HG03108 (cell line): ENCODE measurements at regions not wholly inside any gene's neighbourhood (a gene's known extent, or its start where the extent isn't known, plus 50 kb on each side); places are given as distances from the start of the nearest gene placed in this dataset.
"Not testable (repeated sequence)": the region's sequence is repeated elsewhere in the genome, so short reads cannot be mapped to it uniquely, and the experiment has no call there.

Experiments used
- ATAC-seq: cut with Tn5 transposase; IDR thresholded peaks from one replicate; pipeline ENCODE4 v1.9.1; 2021; ENCODE audit warnings: moderate library complexity; ENCODE audit not compliant: unreplicated experiment

- no peak for ATAC-seq
These were observed 504.3 kb upstream of the CNTN3 start for GRCh38 chr3:75118779-75119178.

DNA sequence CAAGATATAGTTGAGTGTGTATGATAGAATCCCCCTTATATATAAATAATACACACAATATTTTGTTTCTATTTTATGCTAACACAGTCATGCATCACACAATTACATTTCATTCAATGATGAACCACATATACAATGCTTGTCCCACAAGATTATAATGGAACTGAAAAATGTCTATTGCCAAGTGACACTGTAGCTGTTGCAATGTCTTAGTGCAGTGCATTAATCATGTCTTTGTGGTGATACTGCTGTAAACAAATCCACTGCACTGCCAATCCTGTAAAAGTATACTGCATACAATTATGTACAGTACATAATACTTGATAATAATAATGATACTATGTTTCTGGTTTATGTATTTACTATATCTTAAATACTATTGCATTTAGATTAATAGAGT, 512.1 kb upstream of the CNTN3 start:
- no peak for ATAC-seq

- no peak for ATAC-seq
These were observed 514.6 kb upstream of the CNTN3 start for GRCh38 chr3:75129101-75129500.

- ATAC-seq = no peak
These were observed 521.8 kb upstream of the CNTN3 start for GRCh38 chr3:75136100-75136897.

DNA sequence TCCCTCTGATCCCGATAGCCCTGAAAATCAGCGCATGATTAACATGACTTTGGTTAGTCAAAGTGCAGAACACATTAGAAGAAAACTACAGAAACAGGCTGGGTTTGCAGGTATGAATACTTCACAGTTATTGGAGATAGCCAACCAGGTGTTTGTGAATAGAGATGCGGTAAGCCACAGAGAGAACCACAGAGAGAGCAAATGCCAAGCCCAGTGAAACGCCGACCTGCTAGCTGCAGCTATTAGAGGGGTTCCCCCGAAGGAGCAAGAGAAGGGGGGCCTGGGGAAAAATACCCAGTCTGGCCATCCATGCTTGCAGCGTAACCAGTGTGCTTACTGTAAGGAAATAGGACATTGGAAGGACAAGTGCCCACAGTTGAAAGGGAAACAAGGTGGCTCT, 523.9 kb upstream of the CNTN3 start:
- no peak for ATAC-seq

DNA sequence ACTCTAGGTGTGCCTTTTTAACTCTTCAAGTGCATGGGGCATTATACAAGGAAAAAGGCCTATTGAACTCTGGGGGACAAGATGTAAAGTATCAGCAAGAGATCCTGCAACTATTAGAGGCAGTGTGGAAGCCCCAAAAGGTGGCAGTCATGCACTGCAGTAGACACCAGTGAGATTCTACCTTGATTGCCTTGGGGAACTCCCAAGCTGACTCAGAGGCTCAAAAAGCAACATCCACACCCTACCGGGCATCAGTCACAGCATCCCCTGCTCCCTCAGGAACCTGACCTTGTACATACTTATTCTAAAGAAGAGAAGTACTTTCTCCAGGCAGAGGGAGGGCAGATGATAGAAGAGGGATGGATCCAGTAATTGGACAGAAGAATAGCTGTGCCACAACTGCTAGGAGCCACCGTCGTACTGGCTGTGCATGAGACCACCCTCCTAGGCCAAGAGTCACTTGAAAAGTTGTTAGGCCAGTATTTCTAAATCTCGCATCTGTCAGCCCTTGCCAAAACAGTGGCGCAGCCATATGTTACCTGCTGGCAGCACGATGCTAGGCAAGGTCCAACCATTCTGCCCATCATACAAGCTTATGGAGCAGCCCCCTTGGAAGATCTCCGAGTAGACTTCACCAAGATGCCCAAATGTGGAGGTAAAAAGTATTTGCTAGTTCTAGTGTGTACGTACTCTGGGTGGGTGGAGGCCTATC, 523.1 kb upstream of the FRG2C start:
- no peak for ATAC-seq

DNA sequence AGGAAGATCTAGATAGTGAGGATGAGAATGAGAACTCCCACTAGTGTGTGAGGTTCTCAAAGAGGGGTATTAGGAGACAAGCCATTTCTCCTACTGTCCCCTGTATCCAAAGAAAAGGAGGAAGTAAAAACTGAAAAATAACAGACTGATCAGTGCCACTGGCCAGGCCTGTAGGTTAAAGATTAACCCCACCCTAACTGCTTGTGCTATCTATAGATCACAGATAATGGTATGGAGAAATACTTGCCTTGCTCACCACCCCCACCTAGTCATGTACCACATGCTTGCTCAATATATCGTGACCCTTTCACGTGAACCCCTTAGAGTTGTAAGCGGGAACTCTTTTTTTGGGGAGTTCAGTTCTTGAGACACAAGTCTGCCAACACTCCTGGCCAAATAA, 519.7 kb upstream of the FRG2C start:
- no peak for ATAC-seq

GRCh38 chr3:75171630-75172230, 492.4 kb upstream of the FRG2C start:
- no peak for ATAC-seq

DNA sequence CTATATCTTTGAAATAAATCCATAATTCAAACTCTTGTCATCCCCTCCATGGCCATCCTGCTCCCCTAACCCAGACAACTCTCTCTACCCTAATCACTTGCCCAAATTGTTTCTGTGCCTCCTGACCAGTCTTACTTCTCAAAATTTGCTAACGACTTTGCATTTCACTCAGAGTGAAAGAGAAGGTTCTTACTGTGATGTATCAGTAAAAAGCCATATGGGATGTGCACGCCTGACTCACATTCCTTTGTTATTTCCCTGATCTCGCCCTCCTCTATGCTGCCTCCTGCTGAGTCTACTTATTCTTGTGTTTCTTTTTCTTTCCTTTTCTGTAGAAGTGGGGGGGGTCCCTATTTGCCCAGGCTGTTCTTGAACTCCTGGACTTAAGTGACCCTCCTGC, 487.2 kb upstream of the FRG2C start:
- no peak for ATAC-seq

- ATAC-seq = no peak
These were observed 483.7 kb upstream of the FRG2C start for GRCh38 chr3:75180235-75180944.

GRCh38 chr3:75180945-75181298, 483.2 kb upstream of the FRG2C start:
- ATAC-seq = no peak

DNA sequence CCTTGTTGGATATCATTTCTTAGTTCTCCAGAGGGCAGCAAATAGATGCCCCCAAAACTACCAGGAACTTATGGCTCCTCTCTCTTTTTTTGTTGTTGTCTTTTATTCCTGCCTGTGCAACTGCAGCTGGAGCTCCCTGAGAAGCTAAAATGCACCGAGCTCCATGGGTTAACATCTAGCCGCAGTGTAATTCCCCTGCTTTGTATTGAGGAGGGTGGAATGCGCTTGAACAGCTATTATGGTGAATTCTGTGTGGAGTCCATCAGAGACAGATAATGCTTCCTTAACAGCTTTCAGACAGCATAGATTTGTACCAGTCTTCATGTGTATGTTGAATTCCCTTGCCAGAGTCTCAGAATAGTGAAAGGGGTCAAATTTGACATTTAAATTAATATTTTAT, 475.2 kb upstream of the FRG2C start:
- no peak for ATAC-seq

DNA sequence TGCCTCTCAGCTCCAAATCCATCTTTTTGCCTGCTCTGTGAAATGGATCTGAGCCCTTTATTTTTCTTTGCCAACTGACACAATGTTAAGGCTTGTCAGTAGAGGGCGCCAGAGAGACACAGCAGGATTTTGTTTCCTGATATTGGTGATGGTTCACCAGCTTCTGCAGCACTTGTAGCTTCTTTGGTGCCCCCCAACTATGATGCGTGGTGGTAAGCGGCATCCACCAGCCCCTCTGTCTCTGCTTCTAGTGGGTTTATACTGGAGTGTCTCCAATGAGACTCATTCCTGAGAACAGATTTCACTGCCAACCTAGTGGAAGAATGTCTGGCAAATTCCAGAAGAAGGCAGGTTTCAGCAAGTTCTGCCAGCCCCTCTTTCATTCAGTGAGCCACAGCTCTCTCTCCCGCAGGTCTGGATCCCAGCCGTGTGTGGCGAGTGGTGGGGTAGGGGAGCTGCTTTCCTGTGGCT, 471.9 kb upstream of the FRG2C start:
- ATAC-seq = peak; percentile 66

GRCh38 chr3:75193797-75194196, 470.3 kb upstream of the FRG2C start:
- ATAC-seq = no peak

DNA sequence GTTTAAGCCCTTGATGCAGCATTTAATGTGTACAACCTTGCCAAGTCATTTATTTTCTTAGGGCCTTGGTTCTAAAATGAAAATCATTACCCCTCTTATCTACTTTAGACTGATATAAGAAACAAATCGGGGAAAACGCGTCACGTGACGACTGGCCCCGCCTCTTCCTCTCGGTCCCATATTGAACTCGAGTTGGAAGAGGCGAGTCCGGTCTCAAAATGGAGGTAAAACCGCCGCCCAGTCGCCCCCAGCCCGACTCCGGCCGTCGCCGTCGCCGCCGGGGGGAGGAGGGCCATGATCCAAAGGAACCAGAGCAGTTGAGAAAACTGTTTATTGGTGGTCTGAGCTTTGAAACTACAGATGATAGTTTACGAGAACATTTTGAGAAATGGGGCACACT, 449.8 kb upstream of the FRG2C start:
- not testable (repeated sequence) for ATAC-seq

GRCh38 chr3:75218577-75218976, 445.6 kb upstream of the FRG2C start:
- ATAC-seq = no peak

DNA sequence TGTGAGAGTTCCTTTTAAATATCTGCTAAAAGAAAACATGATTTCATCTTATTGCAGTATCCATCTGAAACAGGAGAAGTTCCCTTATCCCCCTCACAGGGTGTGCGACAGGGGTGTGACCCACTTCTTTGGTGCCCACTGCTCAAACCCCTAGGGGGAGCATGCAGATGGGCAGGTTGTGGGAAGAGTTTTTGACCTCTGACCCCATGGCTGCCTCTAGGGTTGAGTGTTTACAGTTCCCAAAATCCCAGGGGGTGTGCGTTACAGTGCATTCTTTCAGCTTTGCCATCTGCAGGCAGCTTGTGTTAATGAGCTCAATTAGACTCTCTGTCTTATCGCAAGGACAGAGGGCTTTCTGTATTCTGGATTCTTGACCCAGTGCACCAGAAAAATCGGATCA, 443.2 kb upstream of the FRG2C start:
- ATAC-seq = no peak

GRCh38 chr3:75224412-75224811, 439.7 kb upstream of the FRG2C start:
- no peak for ATAC-seq

- no peak for ATAC-seq
These were observed 431.9 kb upstream of the FRG2C start for GRCh38 chr3:75232216-75232615.

- no peak for ATAC-seq
These were observed 428.5 kb upstream of the FRG2C start for GRCh38 chr3:75235631-75236030.

DNA sequence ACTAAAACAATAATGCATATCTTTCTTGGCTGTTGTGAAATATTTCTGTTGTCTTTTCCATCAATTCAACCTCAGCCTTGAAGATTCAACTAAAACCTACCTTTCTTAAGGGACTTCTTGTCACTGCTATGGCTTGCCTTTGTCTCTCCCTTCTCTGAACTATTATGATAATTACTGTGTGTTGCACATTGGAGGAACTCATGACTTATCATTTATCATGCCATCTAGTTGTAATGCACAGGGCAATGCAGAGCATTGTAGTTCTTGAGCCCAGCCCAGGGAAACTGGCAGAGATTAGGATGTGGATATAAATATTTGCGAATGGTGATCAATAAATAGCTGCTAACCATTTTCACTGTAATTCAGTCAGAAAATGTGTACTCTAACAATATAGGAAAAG, 427.1 kb upstream of the FRG2C start:
- ATAC-seq = no peak
